Neural cell (in vitro differentiated cells): ENCODE measurements at regions not wholly inside any gene's neighbourhood (a gene's known extent, or its start where the extent isn't known, plus 50 kb on each side); places are given as distances from the start of the nearest gene placed in this dataset.

Experiments used
- H2AFZ ChIP-seq: fragments of 200-600, 300-800 bp; sonication (generic), shearing (Covaris generic); 2 replicates; pipeline ENCODE4 v1.6.0; 2014; ENCODE audit warnings: low read depth, mild to moderate bottlenecking, antibody characterized with exemption, low read length, moderate library complexity
- H3F3A ChIP-seq: fragments of 200-600 bp; shearing (Covaris generic); 2 replicates; pipeline ENCODE4 v1.6.1; 2016; ENCODE audit warnings: mild to moderate bottlenecking, moderate library complexity, mixed read lengths, antibody characterized with exemption, low read length; ENCODE audit not compliant: insufficient read depth, poor library complexity, severe bottlenecking
- H3K27ac ChIP-seq: fragments of 200-600, 300-800 bp; sonication (generic), shearing (Covaris generic); 2 replicates; pipeline ENCODE4 v1.5.1; 2014; ENCODE audit warnings: mild to moderate bottlenecking, low read length, moderate library complexity
- H3K27me3 ChIP-seq: fragments of 300-800, 200-600 bp; sonication (generic), shearing (Covaris generic); 2 replicates; pipeline ENCODE4 v1.6.0; 2014; ENCODE audit warnings: mild to moderate bottlenecking, low read depth, low read length, moderate library complexity; ENCODE audit not compliant: insufficient read depth
- H3K36me3 ChIP-seq: fragments of 300-800, 200-600 bp; sonication (generic), shearing (Covaris generic); 2 replicates; pipeline ENCODE4 v1.5.1; 2014; ENCODE audit warnings: mild to moderate bottlenecking, antibody characterized with exemption, low read length, moderate library complexity; ENCODE audit not compliant: insufficient read depth
- H3K4me2 ChIP-seq: fragments of 300-800, 200-600 bp; sonication (generic), shearing (Covaris generic); 2 replicates; pipeline ENCODE4 v1.6.0; 2014; ENCODE audit warnings: mild to moderate bottlenecking, low read length
- H3K4me3 ChIP-seq: fragments of 300-800, 200-600 bp; sonication (generic), shearing (Covaris generic); 2 replicates; pipeline ENCODE4 v1.5.1; 2014; ENCODE audit warnings: mild to moderate bottlenecking, low read length, moderate library complexity
- H3K79me2 ChIP-seq: fragments of 200-600 bp; shearing (Covaris generic); replicated peaks from 2 replicates; pipeline ENCODE4 v1.6.0; 2014; ENCODE audit warnings: mild to moderate bottlenecking, low read length, moderate library complexity; ENCODE audit not compliant: insufficient read depth
- H3K9ac ChIP-seq: fragments of 300-800, 200-600 bp; sonication (generic), shearing (Covaris generic); 2 replicates; pipeline ENCODE4 v1.6.1; 2016; ENCODE audit warnings: mild to moderate bottlenecking, low read length, mixed read lengths
- H3K9me2 ChIP-seq: fragments of 200-600 bp; shearing (Covaris generic); 2 replicates; pipeline ENCODE4 v1.6.1; 2016; ENCODE audit warnings: mild to moderate bottlenecking, low read length, mixed read lengths; ENCODE audit not compliant: insufficient read depth
- H3K9me3 ChIP-seq: fragments of 200-600, 300-800 bp; sonication (generic), shearing (Covaris generic); 2 replicates; pipeline ENCODE4 v1.6.1; 2016; ENCODE audit warnings: mild to moderate bottlenecking, mixed run types, low read length, moderate library complexity, mixed read lengths
- H4K20me1 ChIP-seq: fragments of 200-600 bp; shearing (Covaris generic); 2 replicates; pipeline ENCODE4 v1.6.1; 2016; ENCODE audit warnings: mild to moderate bottlenecking, mixed run types; ENCODE audit not compliant: insufficient read depth
- EP300 ChIP-seq: fragments of 450-650 bp; conservative IDR thresholded peaks from 2 replicates; pipeline ENCODE4 v1.6.1; 2014; ENCODE audit warnings: antibody characterized with exemption, mild to moderate bottlenecking, moderate library complexity; ENCODE audit not compliant: poor library complexity, severe bottlenecking
- EZH2 ChIP-seq: fragments of 200-600, 300-800 bp; shearing (Covaris generic), sonication (generic); IDR thresholded peaks from 2 replicates; pipeline ENCODE4 v1.6.1; 2014; ENCODE audit warnings: antibody characterized with exemption, low read length, borderline replicate concordance, mild to moderate bottlenecking; ENCODE audit not compliant: insufficient read depth, poor library complexity, severe bottlenecking
- MXI1 ChIP-seq: fragments of 450-650 bp; conservative IDR thresholded peaks from 2 replicates; pipeline ENCODE4 v1.6.1; 2014; ENCODE audit warnings: antibody characterized with exemption, mild to moderate bottlenecking; ENCODE audit not compliant: poor library complexity, severe bottlenecking
- POLR2AphosphoS5 ChIP-seq: IDR thresholded peaks from 2 replicates; pipeline ENCODE4 v1.6.1; 2012
- RAD21 ChIP-seq: fragments of 450-650 bp; conservative IDR thresholded peaks from 2 replicates; pipeline ENCODE4 v1.6.1; 2014; ENCODE audit warnings: antibody characterized with exemption, mild to moderate bottlenecking, moderate library complexity
- SMC3 ChIP-seq: fragments of 450-650 bp; conservative IDR thresholded peaks from 2 replicates; pipeline ENCODE4 v1.6.1; 2014; ENCODE audit warnings: antibody characterized with exemption, mild to moderate bottlenecking, moderate library complexity; ENCODE audit not compliant: poor library complexity
- TAF1 ChIP-seq: IDR thresholded peaks from 2 replicates; pipeline ENCODE4 v1.6.1; 2012; ENCODE audit warnings: low read depth
- TF ChIP-seq, protein P1 (sequence below): IDR thresholded peaks from 2 replicates; pipeline ENCODE4 v1.6.1; 2012; ENCODE audit warnings: borderline replicate concordance
- TF ChIP-seq, protein P2 (sequence below): fragments of 450-650 bp; IDR thresholded peaks from 2 replicates; pipeline ENCODE4 v1.5.1; 2014; ENCODE audit warnings: antibody characterized with exemption, mild to moderate bottlenecking, moderate library complexity; ENCODE audit not compliant: poor library complexity, severe bottlenecking

DNA sequence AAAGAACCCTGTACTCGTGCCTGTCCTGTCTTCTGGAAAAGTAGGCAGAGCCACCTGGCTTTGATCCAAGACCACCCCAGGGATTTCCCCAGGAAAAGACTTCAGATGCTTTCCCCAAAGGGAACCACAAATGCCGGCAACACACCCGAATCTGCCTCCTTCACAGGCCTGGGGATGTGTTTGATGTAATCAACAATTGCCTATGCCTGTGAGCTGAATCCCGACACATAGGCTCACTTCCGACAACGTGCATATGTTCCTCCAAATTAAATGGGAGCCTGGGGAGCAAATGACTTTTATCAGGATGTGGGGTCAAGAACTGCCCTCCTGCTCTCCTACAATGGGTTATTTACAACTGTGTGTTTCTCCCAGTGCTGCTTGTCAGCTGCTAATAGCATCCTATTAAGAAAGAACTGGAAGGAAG is 535.2 kb upstream of the CDH11 start:
- H2AFZ ChIP-seq: no peak overlapping the region

DNA sequence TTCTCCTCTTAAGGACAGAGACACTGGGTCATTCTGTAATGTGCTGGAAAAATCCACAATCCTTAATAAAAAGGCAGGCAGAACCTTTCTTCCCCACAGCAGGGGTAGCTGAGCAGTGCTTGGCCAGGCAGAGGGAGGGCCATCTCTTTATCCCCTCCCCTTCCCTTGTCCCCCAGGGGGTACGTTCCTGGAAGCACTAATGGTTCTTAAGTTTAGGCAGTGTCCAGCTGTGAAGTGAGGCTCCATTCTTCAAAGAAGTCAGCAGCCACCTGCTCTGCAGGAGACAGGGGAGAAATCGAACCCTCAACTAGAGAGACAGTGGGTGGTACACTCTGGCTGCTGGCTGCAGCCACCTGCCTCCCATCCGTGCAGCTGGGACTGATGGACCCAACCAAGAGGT is 533.9 kb upstream of the CDH11 start:
- Histone ChIP-seq H4K20me1 (no peaks in the 10 kb centered on the region), H3K9ac (no peak overlapping the region), H3K27me3 (no peaks in the 10 kb centered on the region), H3K4me2 (no peak overlapping the region), H2AFZ (no peak overlapping the region), H3K9me3 (no peaks in the 10 kb centered on the region), H3K27ac (no peak overlapping the region), H3F3A (no peaks in the 10 kb centered on the region), H3K9me2 (no peaks in the 10 kb centered on the region), H3K36me3 (no peaks in the 10 kb centered on the region), H3K79me2 (no peaks in the 10 kb centered on the region), H3K4me3 (no peak overlapping the region)
- TF ChIP-seq EP300 (no peak), EZH2 (no peak), POLR2AphosphoS5 (peak; percentile 71), RAD21 (no peak)
- TF ChIP-seq, protein P1, sequence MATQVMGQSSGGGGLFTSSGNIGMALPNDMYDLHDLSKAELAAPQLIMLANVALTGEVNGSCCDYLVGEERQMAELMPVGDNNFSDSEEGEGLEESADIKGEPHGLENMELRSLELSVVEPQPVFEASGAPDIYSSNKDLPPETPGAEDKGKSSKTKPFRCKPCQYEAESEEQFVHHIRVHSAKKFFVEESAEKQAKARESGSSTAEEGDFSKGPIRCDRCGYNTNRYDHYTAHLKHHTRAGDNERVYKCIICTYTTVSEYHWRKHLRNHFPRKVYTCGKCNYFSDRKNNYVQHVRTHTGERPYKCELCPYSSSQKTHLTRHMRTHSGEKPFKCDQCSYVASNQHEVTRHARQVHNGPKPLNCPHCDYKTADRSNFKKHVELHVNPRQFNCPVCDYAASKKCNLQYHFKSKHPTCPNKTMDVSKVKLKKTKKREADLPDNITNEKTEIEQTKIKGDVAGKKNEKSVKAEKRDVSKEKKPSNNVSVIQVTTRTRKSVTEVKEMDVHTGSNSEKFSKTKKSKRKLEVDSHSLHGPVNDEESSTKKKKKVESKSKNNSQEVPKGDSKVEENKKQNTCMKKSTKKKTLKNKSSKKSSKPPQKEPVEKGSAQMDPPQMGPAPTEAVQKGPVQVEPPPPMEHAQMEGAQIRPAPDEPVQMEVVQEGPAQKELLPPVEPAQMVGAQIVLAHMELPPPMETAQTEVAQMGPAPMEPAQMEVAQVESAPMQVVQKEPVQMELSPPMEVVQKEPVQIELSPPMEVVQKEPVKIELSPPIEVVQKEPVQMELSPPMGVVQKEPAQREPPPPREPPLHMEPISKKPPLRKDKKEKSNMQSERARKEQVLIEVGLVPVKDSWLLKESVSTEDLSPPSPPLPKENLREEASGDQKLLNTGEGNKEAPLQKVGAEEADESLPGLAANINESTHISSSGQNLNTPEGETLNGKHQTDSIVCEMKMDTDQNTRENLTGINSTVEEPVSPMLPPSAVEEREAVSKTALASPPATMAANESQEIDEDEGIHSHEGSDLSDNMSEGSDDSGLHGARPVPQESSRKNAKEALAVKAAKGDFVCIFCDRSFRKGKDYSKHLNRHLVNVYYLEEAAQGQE: no peak
- TF ChIP-seq, protein P2, sequence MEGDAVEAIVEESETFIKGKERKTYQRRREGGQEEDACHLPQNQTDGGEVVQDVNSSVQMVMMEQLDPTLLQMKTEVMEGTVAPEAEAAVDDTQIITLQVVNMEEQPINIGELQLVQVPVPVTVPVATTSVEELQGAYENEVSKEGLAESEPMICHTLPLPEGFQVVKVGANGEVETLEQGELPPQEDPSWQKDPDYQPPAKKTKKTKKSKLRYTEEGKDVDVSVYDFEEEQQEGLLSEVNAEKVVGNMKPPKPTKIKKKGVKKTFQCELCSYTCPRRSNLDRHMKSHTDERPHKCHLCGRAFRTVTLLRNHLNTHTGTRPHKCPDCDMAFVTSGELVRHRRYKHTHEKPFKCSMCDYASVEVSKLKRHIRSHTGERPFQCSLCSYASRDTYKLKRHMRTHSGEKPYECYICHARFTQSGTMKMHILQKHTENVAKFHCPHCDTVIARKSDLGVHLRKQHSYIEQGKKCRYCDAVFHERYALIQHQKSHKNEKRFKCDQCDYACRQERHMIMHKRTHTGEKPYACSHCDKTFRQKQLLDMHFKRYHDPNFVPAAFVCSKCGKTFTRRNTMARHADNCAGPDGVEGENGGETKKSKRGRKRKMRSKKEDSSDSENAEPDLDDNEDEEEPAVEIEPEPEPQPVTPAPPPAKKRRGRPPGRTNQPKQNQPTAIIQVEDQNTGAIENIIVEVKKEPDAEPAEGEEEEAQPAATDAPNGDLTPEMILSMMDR: no peak

More for the DNA sequence above, 535.2 kb upstream of the CDH11 start:
- H3K4me2 ChIP-seq: no peak overlapping the region
- H3F3A ChIP-seq: no peaks in the 10 kb centered on the region
- no peak overlapping the region for H3K9ac ChIP-seq
- TF ChIP-seq TAF1 (no peak), EZH2 (no peak), POLR2AphosphoS5 (no peak), EP300 (no peak), SMC3 (no peak), RAD21 (no peak), MXI1 (no peak)
- TF ChIP-seq, protein P1: no peak
- TF ChIP-seq, protein P2: no peak
- H4K20me1 ChIP-seq: no peaks in the 10 kb centered on the region
- no peaks in the 10 kb centered on the region for H3K79me2 ChIP-seq
- H3K36me3 ChIP-seq: no peaks in the 10 kb centered on the region
- no peaks in the 10 kb centered on the region for H3K9me2 ChIP-seq
- H3K4me3 ChIP-seq: no peak overlapping the region
- no peak overlapping the region for H3K27ac ChIP-seq
- no peaks in the 10 kb centered on the region for H3K9me3 ChIP-seq
- no peaks in the 10 kb centered on the region for H3K27me3 ChIP-seq
